HG02938 (cell line): ENCODE measurements at regions not wholly inside any gene's neighbourhood (a gene's known extent, or its start where the extent isn't known, plus 50 kb on each side); places are given as distances from the start of the nearest gene placed in this dataset.
"Not testable (repeated sequence)": the region's sequence is repeated elsewhere in the genome, so short reads cannot be mapped to it uniquely, and the experiment has no call there.

Experiments
- ATAC-seq: cut with Tn5 transposase; IDR thresholded peaks from one replicate; pipeline ENCODE4 v1.9.1; 2021; ENCODE audit warnings: mild to moderate bottlenecking, moderate library complexity; ENCODE audit not compliant: unreplicated experiment

DNA sequence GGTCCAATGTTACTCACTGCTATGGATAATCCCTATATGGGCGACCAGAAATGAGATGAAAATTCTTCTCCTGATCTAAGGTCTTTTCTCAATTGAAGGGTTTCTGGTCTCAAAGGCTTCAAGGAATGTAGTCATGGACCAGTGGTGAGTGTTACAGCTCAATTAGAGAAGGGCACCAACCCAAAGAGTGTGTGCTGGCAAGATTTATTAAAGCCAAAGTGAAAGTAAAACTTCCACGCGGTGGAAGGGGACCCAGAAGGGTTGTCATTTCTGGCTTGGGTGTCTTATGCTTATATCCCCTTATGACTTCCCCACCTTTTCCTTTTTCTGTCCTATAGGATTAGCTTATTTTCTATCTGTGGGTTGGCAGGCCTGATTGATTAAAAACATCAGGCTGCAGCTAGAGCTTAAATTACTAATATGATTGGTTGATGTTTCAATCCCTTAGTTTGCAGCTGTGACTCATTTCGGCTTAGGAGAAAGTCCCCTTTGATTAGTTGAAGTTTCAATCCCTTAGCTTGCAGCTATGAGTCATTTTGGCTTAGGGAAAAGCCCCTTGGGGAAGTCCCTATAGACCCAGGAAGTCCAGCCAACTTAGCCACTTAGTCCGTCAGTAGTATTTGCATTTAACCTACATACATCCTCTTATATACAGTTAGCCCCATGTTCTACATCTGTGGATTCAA, 179.5 kb upstream of the NLGN4Y start:
- ATAC-seq: peak; percentile 57

DNA sequence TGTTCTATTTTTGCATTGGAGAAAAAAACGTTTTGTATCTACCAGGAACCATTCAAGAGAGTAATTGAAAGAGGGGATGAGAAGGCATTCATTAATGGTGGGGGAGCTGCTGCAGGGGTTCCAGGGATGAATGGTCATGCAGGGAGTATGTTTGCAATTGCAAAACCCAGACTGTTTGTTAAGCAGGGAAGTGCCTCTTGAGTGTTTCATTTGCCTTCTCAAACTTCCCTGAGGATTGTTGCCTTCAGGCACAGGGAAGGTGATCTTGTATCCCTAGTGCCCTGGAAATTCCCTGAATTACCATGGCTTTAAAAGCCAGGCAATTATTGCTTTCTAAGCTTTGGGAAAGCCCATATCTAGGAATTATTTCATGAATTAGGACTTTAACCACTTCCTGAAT, 172.7 kb upstream of the NLGN4Y start:
- no peak for ATAC-seq

DNA sequence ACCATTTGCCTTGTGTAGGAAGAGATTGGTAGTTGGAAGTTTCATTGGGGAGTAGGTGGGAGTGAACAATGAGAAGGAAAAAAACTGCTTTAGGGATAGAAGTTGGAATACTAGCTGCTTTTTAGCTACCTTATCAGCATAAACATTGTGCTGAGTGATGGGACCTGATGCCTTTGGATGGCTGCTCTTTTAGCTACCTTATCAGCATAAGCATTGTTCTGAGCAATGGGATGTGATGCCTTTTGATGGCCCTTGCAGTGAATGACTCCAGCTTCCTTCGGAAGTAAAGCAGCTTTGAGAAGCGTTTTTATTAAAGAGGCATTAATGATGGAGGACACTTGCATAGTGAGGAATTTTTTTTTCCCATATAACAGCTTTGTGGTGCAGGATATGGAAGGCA, 168.2 kb upstream of the NLGN4Y start:
- ATAC-seq: no peak

DNA sequence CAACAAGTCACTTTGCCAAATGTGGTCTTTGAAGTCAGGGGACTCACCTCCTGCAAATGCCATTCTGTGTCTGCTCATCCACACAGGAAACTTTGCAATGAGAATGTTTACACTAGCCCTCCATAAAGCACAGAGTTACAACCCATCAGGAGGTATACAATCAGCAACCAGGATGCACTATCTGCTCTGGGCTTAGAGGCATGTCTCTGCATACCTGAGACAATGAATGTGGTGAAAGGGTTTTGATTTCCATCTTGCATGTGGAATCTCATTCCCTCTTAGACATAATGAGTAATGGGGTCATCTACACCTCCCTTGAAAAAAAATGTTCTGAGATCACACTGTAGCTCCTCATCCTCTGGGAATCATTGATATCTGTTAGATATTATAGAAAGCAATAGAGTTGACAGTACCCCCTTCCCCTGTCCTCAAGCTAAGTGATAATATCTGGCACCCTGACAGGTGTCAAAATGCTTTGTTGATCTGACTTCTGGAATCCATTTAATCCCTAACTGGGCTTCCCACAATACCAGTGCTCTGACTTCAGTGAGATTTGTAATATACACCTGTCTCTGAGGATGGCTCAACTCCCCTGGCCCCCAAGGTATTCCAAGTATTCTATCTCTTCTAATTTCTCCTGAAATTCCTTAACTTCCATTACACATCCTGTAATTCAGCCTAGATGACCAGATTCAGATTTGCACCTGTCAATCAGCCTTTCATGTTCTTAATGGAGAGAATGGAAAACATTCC, 163.4 kb upstream of the NLGN4Y start:
- ATAC-seq: no peak

DNA sequence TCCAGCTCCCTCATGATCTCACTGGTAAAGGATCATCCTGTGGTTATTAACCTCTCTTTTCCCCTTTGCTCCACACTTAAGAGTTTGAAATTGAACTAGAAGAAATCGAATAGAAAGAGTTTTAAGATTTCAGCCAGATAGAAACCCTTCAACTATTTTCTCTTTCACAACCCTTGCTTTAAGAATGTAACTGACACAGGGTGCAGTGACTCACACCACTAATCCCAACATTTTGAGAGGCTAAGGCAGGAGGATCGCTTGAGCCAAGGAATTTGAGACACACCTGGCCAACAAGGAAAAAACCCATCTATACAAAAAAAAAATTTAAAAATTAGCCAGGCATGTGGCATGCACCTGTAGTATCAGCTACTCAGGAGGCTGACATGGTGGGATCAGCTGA, 150.7 kb upstream of the NLGN4Y start:
- ATAC-seq: no peak

DNA sequence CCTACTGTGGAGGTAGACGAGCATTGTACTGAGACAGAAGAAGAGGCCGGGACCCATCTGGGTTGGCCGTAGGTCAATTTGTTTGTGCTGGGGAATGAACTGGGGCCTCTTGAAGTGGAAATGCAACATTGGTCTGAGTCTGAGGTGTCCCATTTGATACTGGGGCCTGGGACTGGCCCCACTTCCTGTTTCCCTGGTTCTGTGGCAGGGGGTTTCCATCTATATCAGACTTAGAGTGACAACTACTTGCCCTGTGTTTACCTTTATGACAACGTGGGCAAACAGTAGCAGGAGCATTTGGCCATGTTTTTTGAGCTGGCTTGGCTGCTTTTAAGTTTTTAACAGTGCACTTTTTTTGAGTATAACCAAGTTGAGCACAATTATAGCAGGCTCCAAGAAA, 146.1 kb upstream of the NLGN4Y start:
- no peak for ATAC-seq

DNA sequence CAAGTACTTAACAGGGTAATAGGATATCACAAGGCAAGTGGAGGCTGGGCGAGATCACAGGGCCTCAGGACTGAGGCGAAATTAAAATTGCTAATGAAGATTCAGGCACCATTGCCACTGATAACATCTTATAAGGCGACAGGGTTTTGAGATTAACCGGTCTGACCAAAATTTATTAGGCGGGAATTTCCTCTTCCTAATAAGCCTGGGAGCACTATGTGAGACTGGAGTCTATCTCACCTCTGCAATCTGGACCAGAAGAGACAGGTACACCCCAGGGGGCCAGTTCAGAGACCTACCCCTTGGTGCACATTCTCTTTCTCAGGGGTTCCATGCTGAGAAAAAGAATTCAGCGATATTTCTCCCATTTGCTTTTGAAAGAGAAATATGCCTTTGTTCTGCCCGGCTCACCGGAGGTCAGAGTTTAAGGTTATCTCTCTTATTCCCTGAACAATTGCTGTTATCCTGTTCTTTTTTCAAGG, 113.7 kb upstream of the NLGN4Y start:
- ATAC-seq: not testable (repeated sequence)

DNA sequence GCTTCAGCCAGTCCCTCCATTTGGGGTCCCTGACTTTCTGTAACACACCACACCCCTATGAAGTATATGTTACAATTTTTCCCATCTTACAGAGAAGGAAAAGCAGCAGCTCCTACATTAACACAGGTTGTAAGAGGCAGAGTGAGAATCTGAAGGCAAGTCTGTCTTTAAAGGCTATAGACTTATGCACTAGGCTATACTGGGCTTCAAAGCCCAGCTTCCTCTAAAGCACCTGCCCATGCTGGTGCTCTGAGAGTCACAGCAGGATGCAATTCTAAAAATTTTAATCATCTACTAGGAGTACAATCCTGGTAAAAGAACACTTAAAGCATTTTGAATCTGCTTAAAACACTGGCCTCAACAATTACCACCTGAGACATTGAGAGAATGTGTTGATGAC, 113.0 kb upstream of the NLGN4Y start:
- no peak for ATAC-seq

DNA sequence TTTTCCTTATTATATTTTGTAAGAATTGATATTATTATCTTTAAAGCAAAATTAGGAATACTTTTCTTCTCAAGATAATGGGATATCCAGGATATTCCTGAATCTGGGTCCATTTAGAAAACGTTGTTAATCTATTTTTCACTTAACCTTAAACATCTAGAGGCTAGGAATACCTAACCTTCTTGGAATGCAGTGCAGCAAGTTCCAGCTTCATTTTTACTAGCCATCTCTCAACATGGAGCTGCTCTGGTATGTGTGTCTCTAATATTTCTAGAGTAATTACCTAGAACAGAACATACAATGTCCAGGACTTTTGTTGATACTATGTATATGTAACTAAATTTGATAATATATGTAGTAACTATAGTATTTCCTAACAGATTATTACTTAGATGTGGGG, 87.8 kb upstream of the NLGN4Y start:
- no peak for ATAC-seq

DNA sequence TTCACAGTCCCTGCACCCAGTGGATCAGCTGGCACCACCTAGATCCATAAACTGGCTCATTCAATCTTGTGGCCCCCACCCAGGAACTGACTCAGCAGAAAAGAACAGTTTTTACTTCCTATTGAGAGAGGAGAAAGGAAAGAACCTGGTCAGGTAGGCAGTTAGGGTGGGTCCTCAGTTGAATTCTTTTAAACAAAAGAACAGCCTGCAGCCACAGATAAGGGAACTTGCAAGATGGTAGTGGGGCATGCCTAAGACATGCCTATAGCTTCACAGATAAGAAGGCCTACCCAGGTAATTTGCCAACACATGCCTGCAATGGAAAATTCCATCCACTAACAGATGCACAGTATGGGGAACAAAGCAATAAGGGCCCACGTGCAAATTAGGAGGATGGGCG, 86.7 kb upstream of the NLGN4Y start:
- no peak for ATAC-seq

DNA sequence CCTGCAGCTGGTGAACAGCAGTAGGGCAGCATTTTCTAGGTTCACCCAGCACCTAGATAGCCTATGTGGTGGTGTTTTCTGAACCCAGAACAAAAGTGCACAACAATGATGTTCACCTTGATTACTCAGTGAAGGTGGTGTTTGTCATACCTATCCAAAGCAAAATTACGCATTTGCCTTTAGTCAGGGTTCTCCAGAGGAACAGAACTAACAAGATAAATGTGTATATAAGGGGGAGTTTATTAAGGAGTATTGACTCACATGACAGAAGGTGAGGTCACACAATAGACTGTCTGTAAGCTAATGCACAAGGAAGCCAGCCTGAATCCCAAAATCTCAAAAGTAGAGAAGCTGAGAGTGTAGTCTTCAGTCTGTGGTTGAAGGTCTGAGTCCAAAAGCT, 85.9 kb upstream of the NLGN4Y start:
- ATAC-seq: no peak

DNA sequence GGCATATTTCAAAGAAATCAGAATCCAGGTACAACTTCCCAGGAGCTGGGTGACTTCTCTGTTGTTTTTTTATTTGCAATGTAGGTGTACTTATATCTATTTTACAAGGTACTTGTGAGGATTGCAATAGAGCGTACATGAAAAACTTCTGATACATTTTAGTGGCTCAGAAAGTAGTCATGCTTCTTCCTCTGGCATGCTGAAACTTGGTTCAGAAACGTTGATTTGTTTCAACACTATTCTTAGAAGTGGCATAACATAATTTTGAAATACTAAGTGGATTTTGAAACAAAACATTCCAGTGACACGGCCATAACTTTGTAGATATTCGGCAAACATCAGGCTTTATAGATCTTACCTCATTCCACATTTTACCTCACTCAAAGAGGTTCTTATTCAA, 79.8 kb upstream of the NLGN4Y start:
- no peak for ATAC-seq

DNA sequence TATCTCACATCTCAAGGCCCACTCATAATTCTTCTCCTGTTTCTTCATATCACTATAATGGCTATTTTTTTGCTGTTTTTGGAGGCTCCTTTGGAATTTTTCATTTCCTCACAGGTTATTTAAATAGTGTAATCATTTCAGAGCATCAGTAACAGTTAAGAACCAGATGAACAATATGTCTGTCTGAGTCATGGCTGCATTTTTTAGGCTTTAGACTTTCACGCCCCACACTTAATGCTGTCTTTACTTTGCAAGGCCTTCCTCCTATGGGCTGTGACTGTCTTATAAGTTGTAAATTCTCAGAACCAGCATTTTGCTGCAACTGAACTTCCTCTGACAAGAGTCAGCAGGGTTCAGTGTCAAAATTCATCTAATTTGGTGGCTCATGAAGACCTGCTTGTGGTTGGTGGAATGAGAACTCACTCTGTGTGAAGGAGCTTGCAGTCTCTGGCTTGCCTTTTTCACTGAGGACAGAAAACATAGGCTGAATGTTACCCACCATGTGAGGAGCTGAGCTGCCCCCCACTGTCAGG, 56.1 kb upstream of the NLGN4Y start:
- no peak for ATAC-seq

DNA sequence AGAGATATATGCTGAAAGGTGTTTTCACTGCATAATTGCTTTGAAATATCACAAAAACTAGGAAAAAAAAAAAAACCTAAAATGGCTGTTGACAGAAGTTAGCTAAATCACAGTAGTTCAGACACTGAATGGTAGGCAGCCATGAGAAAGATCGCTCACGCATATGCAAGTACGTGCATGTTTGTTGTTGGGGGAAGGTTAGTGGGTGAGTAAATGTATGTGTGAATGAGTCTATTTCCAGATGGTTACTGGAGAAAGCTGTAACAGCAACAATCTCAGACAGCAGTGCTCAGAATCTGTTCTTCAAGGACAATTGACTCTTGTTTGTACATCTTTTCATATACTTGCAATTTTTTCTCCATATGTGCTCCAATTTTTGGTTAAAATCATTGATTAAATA, 51.9 kb upstream of the NLGN4Y start:
- ATAC-seq: no peak

DNA sequence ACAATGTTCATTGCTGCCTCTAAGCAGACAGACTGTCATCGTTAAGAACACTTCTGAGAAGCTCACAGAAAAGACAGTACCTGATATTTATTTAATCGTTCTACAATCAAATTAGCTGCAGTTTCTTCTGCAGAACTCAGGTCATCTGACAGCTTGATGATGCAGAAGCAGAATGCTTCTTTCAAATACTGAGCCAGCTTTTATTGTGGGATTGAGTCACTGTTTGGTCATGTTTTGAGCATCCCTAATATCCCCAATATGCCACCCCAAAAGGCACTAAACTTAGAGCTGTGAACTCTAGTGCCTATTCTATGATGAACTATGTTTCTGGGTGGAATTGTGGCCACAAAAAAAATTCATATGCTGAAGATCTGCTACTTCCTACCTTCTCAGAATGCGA, 51.0 kb upstream of the NLGN4Y start:
- ATAC-seq: no peak
